DMS 273 (cell line): ENCODE measurements at regions not wholly inside any gene's neighbourhood (a gene's known extent, or its start where the extent isn't known, plus 50 kb on each side); places are given as distances from the start of the nearest gene placed in this dataset.

Source experiments
- DNase-seq: peaks from one replicate; lab custom pipeline; 2025; ENCODE audit not compliant: unreplicated experiment; lab: John Stamatoyannopoulos, UW

- no peak for DNase-seq
Observed at GRCh38 chr20:63100926-63101699, 94.3 kb upstream of the BHLHE23 start.

GRCh38 chr20:63100174-63100925, 93.6 kb upstream of the BHLHE23 start:
- no peak for DNase-seq

GRCh38 chr20:63099456-63100173, 92.9 kb upstream of the BHLHE23 start:
- no peak for DNase-seq

GRCh38 chr20:63098195-63098810, 91.5 kb upstream of the BHLHE23 start:
- DNase-seq, result no peak

GRCh38 chr20:63097336-63097831, 90.6 kb upstream of the BHLHE23 start:
- no peak for DNase-seq

- DNase-seq, result no peak
Observed at GRCh38 chr20:63096681-63097335, 90.0 kb upstream of the BHLHE23 start.

GRCh38 chr20:63095718-63096654, 89.2 kb upstream of the BHLHE23 start:
- no peak for DNase-seq

- DNase-seq, result no peak
Observed at GRCh38 chr20:63094767-63095499, 88.2 kb upstream of the BHLHE23 start.

- no peak for DNase-seq
Observed at GRCh38 chr20:63093966-63094766, 87.4 kb upstream of the BHLHE23 start.

GRCh38 chr20:63092660-63093215, 86.0 kb upstream of the BHLHE23 start:
- DNase-seq, result no peak

GRCh38 chr20:63091901-63092659, 85.3 kb upstream of the BHLHE23 start:
- DNase-seq, result no peak

GRCh38 chr20:63090682-63091571, 84.2 kb upstream of the BHLHE23 start:
- no peak for DNase-seq

GRCh38 chr20:63090052-63090451, 83.3 kb upstream of the BHLHE23 start:
- no peak for DNase-seq

GRCh38 chr20:63089051-63089907, 82.5 kb upstream of the BHLHE23 start:
- no peak for DNase-seq
